ENCODE measurements at regions not wholly inside any gene's neighbourhood (a gene's known extent, or its start where the extent isn't known, plus 50 kb on each side); places are given as distances from the start of the nearest gene placed in this dataset.

DNA sequence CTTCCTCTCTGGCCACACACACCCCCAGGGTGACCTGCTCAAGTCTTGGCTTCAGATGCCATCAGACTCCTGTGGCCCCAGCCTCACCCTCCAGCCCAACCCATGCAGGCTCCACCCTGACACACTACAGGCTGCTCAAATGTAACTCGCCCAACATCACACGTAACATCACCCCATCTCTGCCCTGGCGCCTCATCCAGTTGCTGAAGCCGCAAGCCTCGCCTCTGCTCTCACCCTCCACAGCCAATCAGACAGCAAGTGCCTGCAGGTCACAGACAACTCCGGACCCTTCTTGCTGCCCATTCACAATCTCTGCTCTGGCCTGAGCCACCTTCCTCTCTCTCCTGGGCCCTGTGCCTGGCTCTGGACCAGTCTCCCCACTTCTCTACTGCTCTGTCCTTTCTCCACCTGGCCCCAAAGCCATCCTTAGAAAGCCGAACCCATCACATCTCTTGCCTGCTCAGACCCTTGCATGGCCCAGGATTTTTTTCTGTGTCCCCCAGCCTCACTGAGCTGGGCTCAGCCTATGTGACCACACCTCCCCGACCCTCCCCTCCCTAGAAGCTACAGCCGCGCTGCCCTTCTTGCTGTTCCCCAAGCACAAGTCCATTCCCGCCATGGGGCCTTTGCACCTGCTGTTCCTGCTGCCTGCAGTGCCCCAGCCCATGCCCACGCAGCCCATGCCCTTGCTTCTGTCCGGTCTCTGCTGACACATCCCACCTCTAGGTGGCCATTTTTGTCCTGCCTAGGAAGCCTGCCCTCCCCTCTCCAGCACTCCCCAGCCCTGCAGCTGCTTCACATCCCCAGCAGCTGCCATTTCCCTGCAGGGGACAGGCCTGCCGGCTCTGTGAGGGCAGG, 333.9 kb downstream of the CTTN start:
- Histone ChIP-seq H3K27ac (ENCODE audit: extremely low read length, insufficient read depth, low read length) (no peak overlapping the region), H3K4me2 (ENCODE audit: low read depth, low read length) (no peak overlapping the region), H3K4me3 (replicated peaks in 1 of 3; ENCODE audit: insufficient read depth in 1 of 3, low read depth in 2 of 3, low read length in 3 of 3) (no peak overlapping the region), H3K79me2 (ENCODE audit: insufficient read depth, low read length) (no peaks in the 10 kb centered on the region), H3K27me3 (ENCODE audit: control insufficient read depth in 1 of 2, insufficient read depth in 2 of 2, low read length in 2 of 2) (no peaks in the 10 kb centered on the region), H4K20me1 (ENCODE audit: insufficient read depth, low read length) (peaks cover 2% of the 10 kb centered on the region; the same call in 1 of the 2 replicates), H3K36me3 (replicated peaks in 1 of 2; ENCODE audit: control insufficient read depth in 1 of 2, insufficient read depth in 2 of 2, low read length in 2 of 2) (peaks cover 0 to 17% of the 10 kb centered on the region in 2 experiments; a peak in 1 of 5 replicates), H2AFZ (ENCODE audit: low read length) (no peak overlapping the region), H3K9ac (ENCODE audit: insufficient read depth, low read depth, low read length) (no peak overlapping the region), H3K9me3 (ENCODE audit: low read length) (no peaks in the 10 kb centered on the region), H3K4me1 (ENCODE audit: insufficient read depth, low read length) (no peaks in the 10 kb centered on the region)
- ChIA-PET POLR2A (no interaction called here), CTCF (ENCODE audit: low intra/inter-chr PET ratio, low total read pairs) (no interaction called here)
- no peak for FAIRE-seq
- no peak for DNase-seq (ENCODE audit: low spot score)
- in situ Hi-C loops (cut with HindIII; ENCODE audit: extremely low pct_ligation_motif_present, low pct_unique_long_range_greater_than_20kb) (no loop called here), intact Hi-C loops (cut with micrococcal nuclease; ENCODE audit: unreplicated experiment) (no loop called here)
- ATAC-seq = no peak
- no TSS peak for BruUV-seq (replicated peaks)
- WGBS (ENCODE audit: low lambda C conversion rate) = 99% methylated on average over 14 of the region's 14 CpGs
- peak; percentile 18 for TF ChIP-seq AGO2 (optimal IDR thresholded peaks at IDR 0.05; ENCODE audit: low read depth, low read length)
- TF ChIP-seq, protein P1, sequence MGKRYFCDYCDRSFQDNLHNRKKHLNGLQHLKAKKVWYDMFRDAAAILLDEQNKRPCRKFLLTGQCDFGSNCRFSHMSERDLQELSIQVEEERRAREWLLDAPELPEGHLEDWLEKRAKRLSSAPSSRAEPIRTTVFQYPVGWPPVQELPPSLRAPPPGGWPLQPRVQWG (CRISPR knock-in tag; IDR thresholded peaks at IDR 0.05; ENCODE audit: borderline replicate concordance, low read depth) = no peak

DNA sequence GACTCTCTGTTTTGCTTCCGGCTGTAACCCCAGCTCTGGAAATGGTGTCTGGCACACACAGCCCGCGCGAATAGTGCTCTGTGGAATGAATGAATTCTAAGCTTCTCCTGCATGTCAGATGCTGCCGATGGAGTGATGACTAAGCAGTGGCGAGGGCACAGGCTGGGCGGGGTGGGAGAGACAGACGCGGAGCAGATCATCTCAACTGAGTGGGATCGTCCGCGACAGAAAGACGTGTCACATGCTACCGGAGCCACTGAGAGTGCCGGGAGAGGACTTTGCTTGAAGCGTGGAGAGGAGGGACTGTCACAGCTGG, 334.5 kb downstream of the CTTN start:
- Histone ChIP-seq H4K20me1 (ENCODE audit: insufficient read depth, low read length) (peaks cover 5% of the 10 kb centered on the region; the same call in 1 of the 2 replicates), H3K36me3 (replicated peaks in 1 of 2; ENCODE audit: control insufficient read depth in 1 of 2, insufficient read depth in 2 of 2, low read length in 2 of 2) (peaks cover 0 to 17% of the 10 kb centered on the region in 2 experiments; a peak in 1 of 5 replicates), H2AFZ (ENCODE audit: low read length) (no peak overlapping the region), H3K9me3 (ENCODE audit: low read length) (no peaks in the 10 kb centered on the region), H3K4me3 (replicated peaks in 1 of 3; ENCODE audit: insufficient read depth in 1 of 3, low read depth in 2 of 3, low read length in 3 of 3) (no peak overlapping the region), H3K27ac (ENCODE audit: extremely low read length, insufficient read depth, low read length) (no peak overlapping the region), H3K27me3 (ENCODE audit: control insufficient read depth in 1 of 2, insufficient read depth in 2 of 2, low read length in 2 of 2) (no peaks in the 10 kb centered on the region), H3K4me1 (ENCODE audit: insufficient read depth, low read length) (no peaks in the 10 kb centered on the region), H3K9ac (ENCODE audit: insufficient read depth, low read depth, low read length) (no peak overlapping the region), H3K4me2 (ENCODE audit: low read depth, low read length) (no peak overlapping the region), H3K79me2 (ENCODE audit: insufficient read depth, low read length) (no peaks in the 10 kb centered on the region)
- POLR2A ChIA-PET = no interaction called here
- no peak for DNase-seq (ENCODE audit: low spot score)
- intact Hi-C loops (cut with micrococcal nuclease; ENCODE audit: unreplicated experiment) = no loop called here
- ATAC-seq = no peak
- WGBS (ENCODE audit: low lambda C conversion rate) = 96% methylated on average over 16 of the region's 16 CpGs
- TF ChIP-seq, protein P2, sequence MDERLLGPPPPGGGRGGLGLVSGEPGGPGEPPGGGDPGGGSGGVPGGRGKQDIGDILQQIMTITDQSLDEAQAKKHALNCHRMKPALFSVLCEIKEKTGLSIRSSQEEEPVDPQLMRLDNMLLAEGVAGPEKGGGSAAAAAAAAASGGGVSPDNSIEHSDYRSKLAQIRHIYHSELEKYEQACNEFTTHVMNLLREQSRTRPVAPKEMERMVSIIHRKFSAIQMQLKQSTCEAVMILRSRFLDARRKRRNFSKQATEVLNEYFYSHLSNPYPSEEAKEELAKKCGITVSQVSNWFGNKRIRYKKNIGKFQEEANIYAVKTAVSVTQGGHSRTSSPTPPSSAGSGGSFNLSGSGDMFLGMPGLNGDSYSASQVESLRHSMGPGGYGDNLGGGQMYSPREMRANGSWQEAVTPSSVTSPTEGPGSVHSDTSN (CRISPR knock-in tag; IDR thresholded peaks at IDR 0.05) = no peak
- TF ChIP-seq NFKB2 (CRISPR knock-in tag; IDR thresholded peaks at IDR 0.05; ENCODE audit: borderline replicate concordance) = no peak
- no peak for TF ChIP-seq ZNF761 (CRISPR knock-in tag; conservative IDR thresholded peaks at IDR 0.05)
- TF ChIP-seq ZNF790 (CRISPR knock-in tag; IDR thresholded peaks at IDR 0.05; ENCODE audit: borderline replicate concordance) = no peak
- no TSS peak for BruUV-seq (replicated peaks)
- in situ Hi-C loops (cut with HindIII; ENCODE audit: extremely low pct_ligation_motif_present, low pct_unique_long_range_greater_than_20kb) = no loop called here
- CTCF ChIA-PET (ENCODE audit: low intra/inter-chr PET ratio, low total read pairs) = no interaction called here
- no peak for FAIRE-seq
